ENCODE measurements at regions not wholly inside any gene's neighbourhood (a gene's known extent, or its start where the extent isn't known, plus 50 kb on each side); places are given as distances from the start of the nearest gene placed in this dataset.
"Not testable (repeated sequence)": the region's sequence is repeated elsewhere in the genome, so short reads cannot be mapped to it uniquely, and the experiment has no call there.

GRCh38 chr18:71301596-71301995, 1012.8 kb downstream of the SOCS6 start:
- FAIRE-seq (no peak), DNase-seq (ENCODE audit: low read depth) (no peak)

GRCh38 chr18:71294201-71294600, 1005.4 kb downstream of the SOCS6 start:
- FAIRE-seq; H3K4me3 ChIP-seq (ENCODE audit: low read depth, low read length); H3K36me3 ChIP-seq (ENCODE audit: control insufficient read depth, insufficient read depth, low read length); DNase-seq (ENCODE audit: low read depth); H3K27me3 ChIP-seq (ENCODE audit: control insufficient read depth, insufficient read depth, low read length): not testable (repeated sequence)

More at GRCh38 chr18:71301596-71301995, 1012.8 kb downstream of the SOCS6 start:
- no peaks in the 10 kb centered on the region for H3K27me3 ChIP-seq (ENCODE audit: control insufficient read depth, insufficient read depth, low read length)
- TF ChIP-seq CTCF (IDR thresholded peaks at IDR 0.05; ENCODE audit: insufficient read depth, low read length, severe bottlenecking): no peak
- no peak overlapping the region for H3K4me3 ChIP-seq (ENCODE audit: low read depth, low read length)
- H3K36me3 ChIP-seq (ENCODE audit: control insufficient read depth, insufficient read depth, low read length): no peaks in the 10 kb centered on the region

- Histone ChIP-seq H3K27me3 (ENCODE audit: control insufficient read depth, insufficient read depth, low read length) (no peaks in the 10 kb centered on the region), H3K4me3 (ENCODE audit: low read depth, low read length) (no peak overlapping the region), H3K36me3 (ENCODE audit: control insufficient read depth, insufficient read depth, low read length) (no peaks in the 10 kb centered on the region)
- FAIRE-seq: no peak
- peak; percentile 0 for DNase-seq (ENCODE audit: low read depth)
- TF ChIP-seq CTCF (IDR thresholded peaks at IDR 0.05; ENCODE audit: insufficient read depth, low read length, severe bottlenecking): no peak
These were observed 1004.5 kb downstream of the SOCS6 start for GRCh38 chr18:71293322-71293721.

GRCh38 chr18:71287268-71287667, 998.4 kb downstream of the SOCS6 start:
- DNase-seq (ENCODE audit: low read depth): no peak
- no peak for TF ChIP-seq CTCF (IDR thresholded peaks at IDR 0.05; ENCODE audit: insufficient read depth, low read length, severe bottlenecking)
- Histone ChIP-seq H3K4me3 (ENCODE audit: low read depth, low read length) (no peak overlapping the region), H3K27me3 (ENCODE audit: control insufficient read depth, insufficient read depth, low read length) (no peaks in the 10 kb centered on the region), H3K36me3 (ENCODE audit: control insufficient read depth, insufficient read depth, low read length) (no peaks in the 10 kb centered on the region)
- no peak for FAIRE-seq

- Histone ChIP-seq H3K36me3 (ENCODE audit: control insufficient read depth, insufficient read depth, low read length) (no peaks in the 10 kb centered on the region), H3K4me3 (ENCODE audit: low read depth, low read length) (no peak overlapping the region), H3K27me3 (ENCODE audit: control insufficient read depth, insufficient read depth, low read length) (no peaks in the 10 kb centered on the region)
- no peak for DNase-seq (ENCODE audit: low read depth)
- no peak for FAIRE-seq
- TF ChIP-seq CTCF (IDR thresholded peaks at IDR 0.05; ENCODE audit: insufficient read depth, low read length, severe bottlenecking): no peak
These were observed 963.6 kb downstream of the SOCS6 start for GRCh38 chr18:71252351-71252865.

- DNase-seq (ENCODE audit: low read depth): no peak
- TF ChIP-seq CTCF (IDR thresholded peaks at IDR 0.05; ENCODE audit: insufficient read depth, low read length, severe bottlenecking): no peak
- Histone ChIP-seq H3K4me3 (ENCODE audit: low read depth, low read length) (no peak overlapping the region), H3K27me3 (ENCODE audit: control insufficient read depth, insufficient read depth, low read length) (no peaks in the 10 kb centered on the region), H3K36me3 (ENCODE audit: control insufficient read depth, insufficient read depth, low read length) (no peaks in the 10 kb centered on the region)
- no peak for FAIRE-seq
These were observed 961.3 kb downstream of the SOCS6 start for GRCh38 chr18:71250191-71250590.
